ENCODE measurements at regions not wholly inside any gene's neighbourhood (a gene's known extent, or its start where the extent isn't known, plus 50 kb on each side); places are given as distances from the start of the nearest gene placed in this dataset.
A peak's percentile ranks its signal among the peaks of the same experiment; 100 is the strongest.

- DNase-seq (ENCODE audit: low read depth), result no peak
- in situ Hi-C loops (cut with HindIII; ENCODE audit: low sequenced_read_pairs), result no loop called here
- H3K4me3 ChIP-seq (ENCODE audit: low read depth, low read length), result no peak overlapping the region
- no peak for TF ChIP-seq CTCF (IDR thresholded peaks at IDR 0.05; ENCODE audit: low read depth, low read length, missing control alignments)
Observed at GRCh38 chr11:27968461-27968860, 139.5 kb downstream of the KIF18A start.

GRCh38 chr11:27965559-27965958 is 142.4 kb downstream of the KIF18A start:
- no peak for DNase-seq (ENCODE audit: low read depth)
- TF ChIP-seq CTCF (IDR thresholded peaks at IDR 0.05; ENCODE audit: low read depth, low read length, missing control alignments), result no peak
- no peak overlapping the region for H3K4me3 ChIP-seq (ENCODE audit: low read depth, low read length)
- in situ Hi-C loops (cut with HindIII; ENCODE audit: low sequenced_read_pairs), result no loop called here

- H3K4me3 ChIP-seq (ENCODE audit: low read depth, low read length), result no peak overlapping the region
- peak; percentile 16 for DNase-seq (ENCODE audit: low read depth)
- no peak for TF ChIP-seq CTCF (IDR thresholded peaks at IDR 0.05; ENCODE audit: low read depth, low read length, missing control alignments)
- in situ Hi-C loops (cut with HindIII; ENCODE audit: low sequenced_read_pairs), result no loop called here
Observed at GRCh38 chr11:27963370-27963769, 144.6 kb downstream of the KIF18A start.

- in situ Hi-C loops (cut with HindIII; ENCODE audit: low sequenced_read_pairs), result no loop called here
- TF ChIP-seq CTCF (IDR thresholded peaks at IDR 0.05; ENCODE audit: low read depth, low read length, missing control alignments), result no peak
- no peak overlapping the region for H3K4me3 ChIP-seq (ENCODE audit: low read depth, low read length)
- DNase-seq (ENCODE audit: low read depth), result no peak
Observed at GRCh38 chr11:27949951-27950738, 157.8 kb downstream of the KIF18A start.

- H3K4me3 ChIP-seq (ENCODE audit: low read depth, low read length), result no peak overlapping the region
- in situ Hi-C loops (cut with HindIII; ENCODE audit: low sequenced_read_pairs), result no loop called here
Observed at GRCh38 chr11:27945348-27945747, 162.6 kb downstream of the KIF18A start.

GRCh38 chr11:27938011-27938410 is 169.9 kb downstream of the KIF18A start:
- no peak for DNase-seq (ENCODE audit: low read depth)
- no peak overlapping the region for H3K4me3 ChIP-seq (ENCODE audit: low read depth, low read length)
- in situ Hi-C loops (cut with HindIII; ENCODE audit: low sequenced_read_pairs), result no loop called here
- TF ChIP-seq CTCF (IDR thresholded peaks at IDR 0.05; ENCODE audit: low read depth, low read length, missing control alignments), result no peak

More at GRCh38 chr11:27945348-27945747, 162.6 kb downstream of the KIF18A start:
- no peak for DNase-seq (ENCODE audit: low read depth)
- TF ChIP-seq CTCF (IDR thresholded peaks at IDR 0.05; ENCODE audit: low read depth, low read length, missing control alignments), result no peak
